Vagina (tissue), 2 donors: ENCODE measurements at regions not wholly inside any gene's neighbourhood (a gene's known extent, or its start where the extent isn't known, plus 50 kb on each side); places are given as distances from the start of the nearest gene placed in this dataset.

Experiments
- DNase-seq, 2 donors: peaks; one replicate each; pipeline ENCODE4 v3.0.0-alpha.2; 2017; ENCODE audit errors: extremely low spot score in 2 of 2
- H3K27ac ChIP-seq: fragments of 200-600 bp; sonication (generic); one replicate; pipeline ENCODE4 v1.5.1; 2019
- H3K27me3 ChIP-seq: fragments of 200-600 bp; sonication (generic); one replicate; pipeline ENCODE4 v1.5.1; 2019
- H3K36me3 ChIP-seq, 2 donors: fragments of 200-600 bp; sonication (generic); one replicate each; pipeline ENCODE4 v1.5.1; 2017 to 2019
- H3K4me1 ChIP-seq: fragments of 200-600 bp; sonication (generic); one replicate; pipeline ENCODE4 v1.5.1; 2019
- H3K4me3 ChIP-seq, 2 donors: fragments of 200-600 bp; sonication (generic); 1 replicate in 1 of 2; 2 replicates in 1 of 2; pipeline ENCODE4 v1.5.1; 2016 to 2019
- H3K9me3 ChIP-seq: fragments of 200-600 bp; sonication (generic); one replicate; pipeline ENCODE4 v1.5.1; 2019
- CTCF ChIP-seq, 3 experiments: fragments of 450-650 bp in 2 of 3; fragments of 200-600 bp in 1 of 3; sonication (generic) in 1 of 3; IDR thresholded peaks; one replicate each; pipeline ENCODE4 v1.5.1; 2017 to 2019; ENCODE audit warnings: antibody characterized with exemption in 3 of 3, mild to moderate bottlenecking in 2 of 3, moderate library complexity in 2 of 3
- POLR2A ChIP-seq, 2 donors: fragments of 450-650 bp; IDR thresholded peaks; one replicate each; pipeline ENCODE4 v1.6.1; 2017; ENCODE audit warnings: antibody characterized with exemption in 2 of 2, mild to moderate bottlenecking in 2 of 2, moderate library complexity in 2 of 2
- POLR2AphosphoS5 ChIP-seq, 2 donors: sonication (generic); formaldehyde crosslinking; IDR thresholded peaks; one replicate each; pipeline ENCODE4 v1.9.0; 2017; ENCODE audit warnings: antibody characterized with exemption in 2 of 2, mild to moderate bottlenecking in 2 of 2, low read depth in 1 of 2; ENCODE audit not compliant: insufficient read depth in 1 of 2
- intact Hi-C: fragments of 100-400 bp; cut with DNase I; formaldehyde crosslinking; loops from one replicate; pipeline ENCODE4 v1.15.1; 2023

GRCh38 chr2:128799284-128799552 lies 480.6 kb upstream of the HS6ST1 start:
- intact Hi-C loops: no loop called here
- H3K36me3 ChIP-seq: no peaks in the 10 kb centered on the region

GRCh38 chr2:128799730-128800129 lies 481.1 kb upstream of the HS6ST1 start:
- TF ChIP-seq POLR2AphosphoS5 (IDR thresholded peaks at IDR 0.05; ENCODE audit: insufficient read depth in 1 of 2, low read depth in 1 of 2): no peak
- TF ChIP-seq POLR2A (IDR thresholded peaks at IDR 0.05): no peak
- TF ChIP-seq CTCF (IDR thresholded peaks at IDR 0.05): no peak
- Histone ChIP-seq H3K27ac (no peak overlapping the region), H3K27me3 (no peaks in the 10 kb centered on the region), H3K4me3 (no peak overlapping the region), H3K36me3 (no peaks in the 10 kb centered on the region), H3K9me3 (no peaks in the 10 kb centered on the region), H3K4me1 (no peaks in the 10 kb centered on the region)
- no peak for DNase-seq
- intact Hi-C loops: no loop called here

More at GRCh38 chr2:128799284-128799552, 480.6 kb upstream of the HS6ST1 start:
- no peaks in the 10 kb centered on the region for H3K9me3 ChIP-seq
- no peak overlapping the region for H3K27ac ChIP-seq
- H3K4me1 ChIP-seq: no peaks in the 10 kb centered on the region
- DNase-seq: no peak
- no peaks in the 10 kb centered on the region for H3K27me3 ChIP-seq
- H3K4me3 ChIP-seq: no peak overlapping the region
- TF ChIP-seq CTCF (IDR thresholded peaks at IDR 0.05): no peak
- TF ChIP-seq POLR2AphosphoS5 (IDR thresholded peaks at IDR 0.05; ENCODE audit: insufficient read depth in 1 of 2, low read depth in 1 of 2): no peak

- peak in 1 of 2 donors; percentile 13 for DNase-seq
- Histone ChIP-seq H3K9me3 (no peaks in the 10 kb centered on the region), H3K27ac (no peak overlapping the region), H3K4me3 (no peak overlapping the region), H3K27me3 (no peaks in the 10 kb centered on the region), H3K36me3 (no peaks in the 10 kb centered on the region), H3K4me1 (no peaks in the 10 kb centered on the region)
- intact Hi-C loops: no loop called here
- TF ChIP-seq POLR2AphosphoS5 (IDR thresholded peaks at IDR 0.05; ENCODE audit: insufficient read depth in 1 of 2, low read depth in 1 of 2) (no peak), POLR2A (IDR thresholded peaks at IDR 0.05) (no peak), CTCF (IDR thresholded peaks at IDR 0.05) (no peak)
Observed at GRCh38 chr2:128801576-128801975, 482.9 kb upstream of the HS6ST1 start.

- intact Hi-C loops: no loop called here
- Histone ChIP-seq H3K9me3 (no peaks in the 10 kb centered on the region), H3K4me3 (no peak overlapping the region), H3K36me3 (no peaks in the 10 kb centered on the region), H3K4me1 (no peaks in the 10 kb centered on the region), H3K27ac (no peak overlapping the region), H3K27me3 (no peaks in the 10 kb centered on the region)
- DNase-seq: peak in 1 of 2 donors; percentile 56
- TF ChIP-seq POLR2A (IDR thresholded peaks at IDR 0.05): no peak
- no peak for TF ChIP-seq POLR2AphosphoS5 (IDR thresholded peaks at IDR 0.05; ENCODE audit: insufficient read depth in 1 of 2, low read depth in 1 of 2)
- TF ChIP-seq CTCF (IDR thresholded peaks at IDR 0.05): no peak
Observed at GRCh38 chr2:128803222-128803621, 484.6 kb upstream of the HS6ST1 start.

- DNase-seq: peak in 1 of 2 donors; percentile 16
- peak in 1 of 2 donors; percentile 79 for TF ChIP-seq POLR2AphosphoS5 (IDR thresholded peaks at IDR 0.05; ENCODE audit: insufficient read depth in 1 of 2, low read depth in 1 of 2)
- TF ChIP-seq POLR2A (IDR thresholded peaks at IDR 0.05): no peak
- intact Hi-C loops: no loop called here
- H3K4me3 ChIP-seq: no peak overlapping the region
- H3K9me3 ChIP-seq: no peaks in the 10 kb centered on the region
- H3K36me3 ChIP-seq: no peaks in the 10 kb centered on the region
- H3K27ac ChIP-seq: no peak overlapping the region
- no peaks in the 10 kb centered on the region for H3K4me1 ChIP-seq
- H3K27me3 ChIP-seq: no peaks in the 10 kb centered on the region
Observed at GRCh38 chr2:128805237-128805636, 486.6 kb upstream of the HS6ST1 start.

GRCh38 chr2:128805918-128806317 lies 487.2 kb upstream of the HS6ST1 start:
- no peak for DNase-seq
- H3K27ac ChIP-seq: no peak overlapping the region
- H3K4me1 ChIP-seq: no peaks in the 10 kb centered on the region
- no peaks in the 10 kb centered on the region for H3K9me3 ChIP-seq
- H3K36me3 ChIP-seq: no peaks in the 10 kb centered on the region
- intact Hi-C loops: no loop called here
- TF ChIP-seq POLR2AphosphoS5 (IDR thresholded peaks at IDR 0.05; ENCODE audit: insufficient read depth in 1 of 2, low read depth in 1 of 2) (no peak), POLR2A (IDR thresholded peaks at IDR 0.05) (no peak), CTCF (IDR thresholded peaks at IDR 0.05) (no peak)
- no peak overlapping the region for H3K4me3 ChIP-seq
- no peaks in the 10 kb centered on the region for H3K27me3 ChIP-seq
